GM10266 (cell line): ENCODE measurements at regions not wholly inside any gene's neighbourhood (a gene's known extent, or its start where the extent isn't known, plus 50 kb on each side); places are given as distances from the start of the nearest gene placed in this dataset.

ENCODE experiments used
- DNase-seq: peaks from one replicate; pipeline ENCODE4 v3.0.0; 2012; ENCODE audit errors: extremely low spot score
- TF ChIP-seq, protein P1 (sequence below): IDR thresholded peaks from 2 replicates; pipeline ENCODE4 v1.5.1; 2012; ENCODE audit warnings: mild to moderate bottlenecking, low read depth; ENCODE audit not compliant: control insufficient read depth, insufficient read depth; ENCODE audit errors: missing control alignments

DNA sequence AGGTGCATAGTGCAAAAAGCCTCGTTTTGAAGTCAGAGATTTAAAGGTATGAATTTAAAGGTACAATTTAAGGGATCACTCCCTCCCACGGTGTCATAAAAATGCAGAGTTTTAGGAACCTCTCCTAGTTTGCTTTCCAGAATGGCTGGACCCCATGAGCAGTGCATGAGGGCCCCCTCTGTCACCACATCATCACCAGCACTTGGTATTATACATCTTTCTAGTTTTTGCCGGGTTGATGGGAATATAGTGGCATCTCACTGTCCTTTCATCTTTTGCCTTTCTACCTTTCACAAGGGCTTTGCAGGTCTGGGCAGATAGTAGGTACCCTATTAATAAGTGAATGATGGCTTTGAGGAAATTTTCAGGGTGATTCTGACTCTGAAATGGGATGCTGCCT is 103.6 kb upstream of the AGBL1 start:
- no peak for DNase-seq

GRCh38 chr15:85976986-85977385 is 102.7 kb upstream of the AGBL1 start:
- TF ChIP-seq, protein P1, sequence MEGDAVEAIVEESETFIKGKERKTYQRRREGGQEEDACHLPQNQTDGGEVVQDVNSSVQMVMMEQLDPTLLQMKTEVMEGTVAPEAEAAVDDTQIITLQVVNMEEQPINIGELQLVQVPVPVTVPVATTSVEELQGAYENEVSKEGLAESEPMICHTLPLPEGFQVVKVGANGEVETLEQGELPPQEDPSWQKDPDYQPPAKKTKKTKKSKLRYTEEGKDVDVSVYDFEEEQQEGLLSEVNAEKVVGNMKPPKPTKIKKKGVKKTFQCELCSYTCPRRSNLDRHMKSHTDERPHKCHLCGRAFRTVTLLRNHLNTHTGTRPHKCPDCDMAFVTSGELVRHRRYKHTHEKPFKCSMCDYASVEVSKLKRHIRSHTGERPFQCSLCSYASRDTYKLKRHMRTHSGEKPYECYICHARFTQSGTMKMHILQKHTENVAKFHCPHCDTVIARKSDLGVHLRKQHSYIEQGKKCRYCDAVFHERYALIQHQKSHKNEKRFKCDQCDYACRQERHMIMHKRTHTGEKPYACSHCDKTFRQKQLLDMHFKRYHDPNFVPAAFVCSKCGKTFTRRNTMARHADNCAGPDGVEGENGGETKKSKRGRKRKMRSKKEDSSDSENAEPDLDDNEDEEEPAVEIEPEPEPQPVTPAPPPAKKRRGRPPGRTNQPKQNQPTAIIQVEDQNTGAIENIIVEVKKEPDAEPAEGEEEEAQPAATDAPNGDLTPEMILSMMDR = no peak
- DNase-seq = no peak

More for the DNA sequence above, 103.6 kb upstream of the AGBL1 start:
- TF ChIP-seq, protein P1 = no peak

DNA sequence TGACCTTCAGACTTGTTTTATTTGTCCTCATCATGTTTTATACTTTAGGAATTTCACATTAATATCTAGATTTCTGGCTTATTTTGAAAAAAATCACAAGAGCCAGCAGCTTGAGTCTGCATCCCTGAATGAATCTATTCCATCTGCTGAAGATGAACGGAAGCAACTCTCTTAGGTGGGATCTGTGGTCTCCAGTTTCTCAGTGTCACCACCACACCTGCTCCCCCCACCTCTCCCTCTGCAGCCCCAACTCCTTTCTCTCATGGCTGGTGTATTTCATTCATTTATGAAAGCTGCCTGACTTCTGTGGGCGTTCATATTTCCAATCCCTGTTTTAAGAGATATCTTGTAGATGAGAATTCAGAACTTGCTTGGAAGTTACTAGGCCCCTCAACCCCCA is 102.1 kb upstream of the AGBL1 start:
- DNase-seq = no peak
- TF ChIP-seq, protein P1 = no peak

GRCh38 chr15:85979929-85980328 is 99.7 kb upstream of the AGBL1 start:
- TF ChIP-seq, protein P1 = no peak
- DNase-seq = no peak

- no peak for DNase-seq
- TF ChIP-seq, protein P1 = no peak
Measured at GRCh38 chr15:85980946-85981345, 98.7 kb upstream of the AGBL1 start.

- no peak for DNase-seq
- TF ChIP-seq, protein P1 = no peak
Measured at GRCh38 chr15:85984241-85984640, 95.4 kb upstream of the AGBL1 start.

- TF ChIP-seq, protein P1 = no peak
- DNase-seq = no peak
Measured at GRCh38 chr15:85986116-85986515, 93.6 kb upstream of the AGBL1 start.
